Left renal cortex interstitium (tissue), 4 donors: ENCODE measurements at regions not wholly inside any gene's neighbourhood (a gene's known extent, or its start where the extent isn't known, plus 50 kb on each side); places are given as distances from the start of the nearest gene placed in this dataset.

ENCODE experiments used
- DNase-seq, 4 donors: peaks; one replicate each; pipeline ENCODE4 v3.0.0-alpha.2; 2013; ENCODE audit warnings: low read depth in 4 of 4, low spot score in 2 of 4, missing footprints in 1 of 4

- DNase-seq: no peak
Observed at GRCh38 chr2:120452945-120453634, 107.2 kb downstream of the INHBB start.

- no peak for DNase-seq
Observed at GRCh38 chr2:120453635-120453998, 107.7 kb downstream of the INHBB start.

- no peak for DNase-seq
Observed at GRCh38 chr2:120454654-120455385, 108.9 kb downstream of the INHBB start.

- DNase-seq: no peak
Observed at GRCh38 chr2:120455390-120455789, 109.5 kb downstream of the INHBB start.

- DNase-seq: no peak
Observed at GRCh38 chr2:120456867-120457266, 110.9 kb downstream of the INHBB start.

GRCh38 chr2:120460511-120460910, 114.6 kb downstream of the INHBB start:
- DNase-seq: no peak

- DNase-seq: no peak
Observed at GRCh38 chr2:120461092-120461491, 115.2 kb downstream of the INHBB start.

GRCh38 chr2:120461546-120462537, 115.9 kb downstream of the INHBB start:
- DNase-seq: no peak

GRCh38 chr2:120463527-120463926, 117.6 kb downstream of the INHBB start:
- DNase-seq: no peak

- DNase-seq: no peak
Observed at GRCh38 chr2:120463996-120464395, 118.1 kb downstream of the INHBB start.

- no peak for DNase-seq
Observed at GRCh38 chr2:120464448-120464931, 118.6 kb downstream of the INHBB start.

- DNase-seq: no peak
Observed at GRCh38 chr2:120465012-120465700, 119.2 kb downstream of the INHBB start.

- no peak for DNase-seq
Observed at GRCh38 chr2:120465701-120465988, 119.7 kb downstream of the INHBB start.

GRCh38 chr2:120465989-120466703, 120.2 kb downstream of the INHBB start:
- no peak for DNase-seq

- DNase-seq: no peak
Observed at GRCh38 chr2:120466704-120467054, 120.7 kb downstream of the INHBB start.

GRCh38 chr2:120468136-120468535, 122.2 kb downstream of the INHBB start:
- no peak for DNase-seq

GRCh38 chr2:120469426-120469825, 123.5 kb downstream of the INHBB start:
- no peak for DNase-seq

- no peak for DNase-seq
Observed at GRCh38 chr2:120470041-120470965, 124.4 kb downstream of the INHBB start.

- no peak for DNase-seq
Observed at GRCh38 chr2:120471166-120471565, 125.2 kb downstream of the INHBB start.
